Hematopoietic multipotent progenitor cell treated with erythropoietin and hydrocortisone succinate and interleukin-3 and kit ligand, for 17 days (in vitro differentiated cells): ENCODE measurements at regions not wholly inside any gene's neighbourhood (a gene's known extent, or its start where the extent isn't known, plus 50 kb on each side); places are given as distances from the start of the nearest gene placed in this dataset.

ENCODE experiments used
- DNase-seq: peaks from one replicate; pipeline ENCODE4 v3.0.0-alpha.2; 2015; ENCODE audit warnings: low spot score

DNA sequence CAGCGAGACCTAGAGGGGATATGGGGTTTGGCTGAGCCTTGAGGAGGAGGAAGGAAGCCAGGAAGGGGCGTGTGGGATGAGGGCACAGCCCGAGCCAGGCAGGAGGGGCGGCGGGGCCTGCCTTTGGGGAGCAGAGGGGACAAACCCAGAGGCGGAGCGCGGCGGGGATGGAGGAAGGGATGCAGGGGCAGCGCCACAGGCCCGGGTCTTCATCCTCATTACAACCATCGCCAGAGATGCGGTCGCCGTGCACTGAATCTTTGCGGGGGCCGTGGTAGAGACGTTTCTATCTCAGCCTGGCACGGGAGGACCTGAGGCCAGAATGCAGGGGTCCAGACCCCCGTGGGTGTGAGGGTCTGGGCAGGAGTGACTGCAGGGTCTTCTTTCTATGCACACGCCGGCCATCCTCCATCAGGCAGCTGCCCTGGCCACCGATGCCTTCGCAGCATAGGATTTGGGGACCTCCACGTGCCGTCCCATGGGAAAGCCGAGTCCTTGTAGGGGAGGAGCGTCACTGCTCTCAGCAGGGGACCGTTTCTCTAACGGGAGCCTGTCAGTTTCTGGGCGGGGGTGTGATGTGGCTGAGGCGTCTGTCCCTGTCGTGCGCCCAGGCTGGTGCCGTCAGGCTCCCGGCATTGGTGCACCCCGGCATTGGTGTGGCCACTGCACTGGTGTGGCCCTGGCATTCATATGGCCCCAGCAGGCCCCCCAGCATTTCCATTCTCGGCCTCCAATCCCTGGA, 1267.9 kb downstream of the BRD1 start:
- DNase-seq, result no peak

DNA sequence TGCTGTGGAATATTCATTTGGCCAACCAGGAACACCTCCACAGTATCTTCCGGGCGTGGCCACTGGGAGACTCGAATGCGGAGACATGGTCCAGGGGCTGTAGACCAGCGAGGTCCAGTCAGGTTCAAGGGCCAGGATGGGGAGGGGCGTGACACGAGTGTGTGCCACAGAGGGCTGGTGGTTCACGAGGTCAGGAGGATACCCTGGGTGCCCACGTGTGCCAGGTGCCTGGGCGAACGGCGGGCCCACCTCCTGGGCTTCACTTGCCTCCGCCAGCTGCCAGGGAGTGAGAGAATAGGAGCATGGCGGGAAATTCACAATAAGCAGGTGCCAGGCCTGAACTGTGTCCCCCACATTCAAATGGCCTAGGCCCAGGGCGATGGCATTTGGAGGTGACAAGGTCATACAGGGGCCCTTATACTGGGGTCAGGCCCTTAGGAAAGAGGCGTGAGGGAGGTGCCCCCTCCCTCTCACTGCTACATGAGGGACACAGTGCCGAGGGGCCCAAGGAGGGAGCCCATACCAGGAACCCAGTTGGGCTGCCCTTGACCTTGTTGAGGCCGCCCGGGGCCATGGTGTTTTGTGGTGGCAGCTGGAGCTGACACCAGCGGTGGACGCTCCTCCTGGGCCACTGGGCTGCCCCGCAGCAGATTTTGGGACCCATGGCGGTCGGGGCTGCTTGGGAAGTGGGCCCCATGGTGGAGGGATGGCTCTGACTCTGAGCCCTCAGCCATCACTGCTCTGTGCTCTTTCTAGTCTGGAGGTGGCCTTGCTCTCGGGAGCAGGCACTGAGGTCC, 1268.9 kb downstream of the BRD1 start:
- DNase-seq, result no peak

DNA sequence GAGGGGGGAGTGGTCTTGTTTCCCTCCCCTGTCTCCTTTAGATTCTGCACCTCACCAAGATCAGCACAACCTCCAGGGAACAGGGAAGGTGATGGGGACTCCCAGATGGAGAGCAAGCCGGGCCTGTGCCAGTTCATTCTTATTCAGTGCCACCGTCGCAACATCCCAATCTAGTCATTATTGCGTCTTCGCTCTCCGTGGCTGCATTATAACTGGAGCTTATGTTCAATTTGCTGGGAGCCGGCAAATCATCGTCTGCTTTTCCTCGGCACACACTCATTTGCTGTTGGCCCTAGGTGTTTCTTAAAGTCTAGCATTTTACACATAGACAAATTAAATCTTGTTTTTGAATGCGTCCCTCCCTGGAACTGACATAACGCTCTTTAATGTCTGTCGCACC, 1269.7 kb downstream of the BRD1 start:
- DNase-seq, result no peak

DNA sequence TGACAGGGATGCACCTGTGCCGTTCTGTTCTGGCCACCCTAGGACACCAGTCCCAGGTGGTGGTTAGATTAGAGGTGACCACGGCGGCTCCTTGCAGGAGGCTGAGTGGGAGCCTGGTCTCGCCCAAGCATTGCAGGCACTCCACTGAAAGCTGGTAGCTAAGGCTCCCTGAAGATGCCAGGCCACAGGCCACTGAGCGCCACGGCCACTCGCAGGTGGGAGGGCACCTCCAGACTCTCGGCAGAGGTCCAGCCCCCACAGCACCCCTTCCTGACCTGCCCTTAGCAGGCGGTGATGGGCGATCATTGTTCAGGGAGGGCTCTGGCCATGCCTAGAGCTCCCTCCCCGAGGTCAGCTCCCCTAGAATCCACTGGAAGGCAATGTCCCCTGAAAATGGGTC, 1270.2 kb downstream of the BRD1 start:
- DNase-seq, result no peak

DNA sequence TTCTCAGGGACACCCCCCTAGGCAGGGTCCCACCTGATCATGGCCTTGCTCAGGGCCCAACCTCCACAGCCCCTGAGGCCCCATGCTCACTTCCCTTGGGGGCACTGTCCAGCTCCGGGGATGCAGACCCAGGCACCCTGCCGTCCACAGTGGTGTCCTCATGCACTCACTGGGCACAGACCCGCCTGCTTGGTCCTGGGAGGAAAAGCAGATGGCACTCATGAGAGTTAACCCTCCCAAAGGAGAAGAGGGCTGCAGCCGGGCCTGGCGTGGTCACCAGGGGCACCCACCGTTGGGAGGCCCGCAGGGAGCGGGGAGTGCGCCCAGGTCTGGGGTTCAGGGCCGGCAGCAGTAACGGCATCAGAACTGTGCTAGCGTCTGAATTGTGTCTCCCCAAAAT, 1270.9 kb downstream of the BRD1 start:
- DNase-seq, result no peak

DNA sequence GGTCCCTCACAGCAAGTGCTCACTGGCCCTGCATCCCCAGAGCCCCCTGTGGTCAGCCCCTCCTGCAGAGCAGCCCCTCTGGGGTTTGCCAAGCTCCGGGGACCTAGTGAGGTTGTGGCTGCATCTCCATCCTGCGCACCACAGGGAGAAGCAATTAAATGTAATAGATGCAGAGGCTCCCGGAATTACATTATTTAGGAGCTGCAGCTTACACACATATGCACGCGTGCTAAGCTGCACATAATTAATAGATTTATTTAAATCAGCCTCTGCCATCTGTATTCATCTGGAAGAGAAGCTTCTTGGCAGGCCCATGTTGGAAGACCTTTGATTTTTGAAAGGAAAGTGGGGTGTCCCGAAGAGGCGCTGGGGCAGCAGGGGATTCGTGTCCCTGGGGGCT, 1271.5 kb downstream of the BRD1 start:
- DNase-seq, result no peak

DNA sequence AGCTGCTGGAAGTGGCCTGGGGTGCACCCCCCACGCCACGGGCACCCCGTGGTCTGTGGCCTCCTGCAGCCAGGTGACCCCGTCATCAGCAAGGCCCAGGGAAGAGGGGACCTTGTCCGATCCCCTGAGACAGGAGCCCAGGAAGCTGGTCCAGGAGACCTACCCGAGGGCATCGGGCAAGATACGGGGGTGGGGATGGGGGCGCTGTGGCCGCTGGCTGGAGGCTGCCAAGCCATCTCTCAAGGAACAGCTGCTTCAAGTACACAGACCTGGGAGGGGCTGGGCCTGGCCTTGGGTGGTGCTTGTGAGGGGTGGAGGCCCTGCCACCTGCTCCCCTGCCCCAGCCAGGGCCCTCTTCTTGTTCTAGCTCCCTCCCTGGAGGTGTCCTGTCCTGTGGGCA, 1272.1 kb downstream of the BRD1 start:
- DNase-seq, result no peak

DNA sequence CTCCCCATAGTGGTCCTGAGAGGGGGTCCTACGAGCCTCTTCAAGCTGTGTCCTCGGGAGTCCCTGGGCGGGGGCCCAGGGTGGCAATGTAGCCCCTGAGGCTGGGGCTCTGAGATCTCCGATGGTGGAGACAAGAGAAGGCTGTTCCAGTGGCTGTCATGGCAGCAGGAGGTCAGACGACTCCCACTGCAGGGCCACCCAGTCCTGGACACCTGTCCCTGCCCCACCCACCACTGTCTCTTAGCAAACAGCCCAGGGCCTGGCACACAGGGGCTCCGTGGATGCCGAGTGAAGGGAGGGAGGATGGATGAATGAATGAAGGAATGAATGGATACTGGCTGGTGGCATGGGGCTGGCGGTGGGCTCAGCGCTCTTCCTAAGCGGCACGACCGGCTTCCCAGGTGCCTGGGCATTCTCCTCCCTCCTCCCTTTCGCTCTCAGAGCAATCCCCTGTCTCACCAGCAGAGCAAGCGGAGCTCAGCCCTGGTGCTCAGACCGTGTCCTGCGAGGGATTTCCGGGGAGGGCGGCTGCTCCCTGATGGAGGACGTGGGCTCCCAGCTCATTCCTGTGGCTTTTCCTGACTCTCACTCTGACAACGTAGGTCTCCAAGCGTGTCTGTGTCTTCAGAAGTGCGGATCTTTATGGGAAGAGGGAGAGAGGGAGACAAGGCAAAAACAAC, 1272.6 kb downstream of the BRD1 start:
- no peak for DNase-seq

DNA sequence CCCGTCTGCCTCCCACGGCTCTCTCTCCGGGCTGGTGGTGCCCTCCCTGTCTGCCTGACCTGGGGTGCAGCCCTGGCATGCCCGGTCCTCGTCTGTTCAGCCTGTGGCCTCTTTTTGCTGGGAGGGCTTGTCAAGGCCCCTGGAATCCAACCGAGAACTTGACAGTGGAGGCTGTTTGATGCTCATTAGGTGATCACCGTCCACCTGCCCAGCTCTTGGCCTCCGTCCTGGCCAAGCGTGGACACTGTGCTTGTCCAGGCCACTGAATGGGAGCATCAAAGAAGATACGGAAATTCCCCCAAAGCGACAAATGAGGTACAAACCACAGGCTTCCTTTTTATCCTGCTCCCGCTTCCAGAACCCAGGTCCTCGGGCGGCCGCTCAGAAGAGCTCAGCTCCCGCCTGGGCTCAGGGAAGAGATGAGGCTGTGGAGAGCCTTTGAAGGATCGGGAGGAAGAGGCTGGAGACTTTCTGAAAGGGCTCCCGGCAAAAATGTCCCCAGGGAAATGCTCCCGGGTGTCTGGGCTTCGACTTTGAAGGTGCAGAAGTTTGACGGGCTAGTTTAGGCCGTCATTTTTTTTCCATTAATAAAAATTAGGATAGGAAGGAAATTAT, 1273.9 kb downstream of the BRD1 start:
- DNase-seq, result no peak

DNA sequence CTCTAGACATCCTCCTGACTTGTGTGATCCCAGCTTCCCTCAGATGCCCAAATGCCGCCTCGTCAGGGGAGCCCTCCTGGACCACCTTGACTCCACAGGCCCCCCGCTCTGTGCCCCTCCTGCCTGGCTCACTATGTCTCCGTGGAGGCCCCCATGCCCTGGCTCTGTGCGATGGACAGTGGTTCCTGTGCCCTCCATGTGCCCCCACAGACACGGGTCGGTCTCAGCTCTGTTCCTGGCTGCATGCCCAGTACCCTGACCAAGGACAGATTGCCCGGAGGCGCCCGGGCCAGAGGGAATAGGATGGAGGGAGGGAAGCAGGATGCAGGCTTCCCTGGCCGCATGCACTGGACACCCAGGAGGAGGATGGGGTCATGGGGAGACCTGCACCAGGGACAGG, 1274.6 kb downstream of the BRD1 start:
- no peak for DNase-seq

DNA sequence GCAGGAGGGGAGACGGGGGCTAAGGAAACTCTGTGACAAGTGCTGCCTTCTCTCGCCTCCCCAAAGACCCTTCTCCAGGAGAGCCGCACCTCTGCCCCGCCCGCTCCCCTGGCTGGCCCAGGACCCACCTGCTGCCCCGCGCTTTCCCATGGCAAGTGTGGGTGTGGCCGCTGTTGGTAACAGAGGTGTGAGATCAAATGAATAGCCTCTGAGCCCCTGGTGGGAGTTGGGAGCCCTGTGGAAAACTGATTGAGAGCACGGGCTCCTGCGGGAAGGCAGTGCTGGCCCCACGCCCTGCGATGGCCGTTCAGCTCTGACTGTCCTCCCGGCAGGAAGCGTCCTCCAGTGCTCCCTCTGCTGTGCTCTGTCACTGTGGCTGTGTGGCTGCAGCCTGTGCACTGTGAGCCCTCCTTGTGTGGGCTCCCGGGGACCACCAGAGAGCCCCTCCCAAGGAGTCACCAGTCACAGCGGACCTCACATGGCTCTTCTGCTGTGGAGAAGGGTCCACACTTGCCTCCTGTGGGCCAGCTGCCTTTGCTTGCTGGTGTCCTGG, 1275.9 kb downstream of the BRD1 start:
- no peak for DNase-seq

DNA sequence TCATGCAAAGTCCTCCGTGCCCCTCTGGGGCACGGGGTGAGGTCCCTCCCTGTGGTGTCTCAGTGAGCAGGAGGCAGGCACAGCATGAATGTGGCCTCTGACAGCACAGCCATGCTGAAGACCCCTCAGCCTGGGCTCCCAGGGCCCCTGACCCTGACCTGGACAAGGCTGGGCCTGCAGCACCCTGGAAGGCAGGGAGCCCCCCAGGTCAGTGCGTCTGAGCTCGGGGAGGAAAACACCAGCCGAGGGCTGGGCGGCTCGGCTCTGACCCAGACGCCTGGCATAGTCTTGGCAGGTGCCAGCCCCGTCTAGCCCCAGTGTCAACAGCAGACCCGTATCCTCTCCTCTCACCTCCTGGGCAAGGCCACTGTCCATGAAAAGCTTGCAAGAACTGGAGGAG, 1276.6 kb downstream of the BRD1 start:
- DNase-seq, result no peak

DNA sequence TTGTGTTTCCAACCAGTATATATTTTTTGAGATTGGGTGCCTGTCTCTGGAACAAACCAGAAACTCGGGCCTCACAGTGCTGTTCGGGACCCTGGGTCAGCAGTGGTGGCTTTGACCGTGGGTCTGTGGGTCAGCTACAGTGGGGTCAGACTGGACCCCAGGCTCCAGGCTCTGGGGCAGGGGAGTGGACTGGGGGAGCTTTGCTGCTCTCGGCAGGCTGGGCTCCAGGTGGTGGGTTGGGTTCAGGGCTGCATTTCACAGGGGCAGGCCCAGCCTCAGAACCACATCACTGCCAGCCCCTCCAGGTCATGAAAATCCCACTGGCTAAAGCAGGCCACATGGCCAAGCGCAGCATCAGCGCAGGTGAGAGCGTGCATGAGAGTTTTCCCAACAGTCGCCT, 1279.3 kb downstream of the BRD1 start:
- no peak for DNase-seq

DNA sequence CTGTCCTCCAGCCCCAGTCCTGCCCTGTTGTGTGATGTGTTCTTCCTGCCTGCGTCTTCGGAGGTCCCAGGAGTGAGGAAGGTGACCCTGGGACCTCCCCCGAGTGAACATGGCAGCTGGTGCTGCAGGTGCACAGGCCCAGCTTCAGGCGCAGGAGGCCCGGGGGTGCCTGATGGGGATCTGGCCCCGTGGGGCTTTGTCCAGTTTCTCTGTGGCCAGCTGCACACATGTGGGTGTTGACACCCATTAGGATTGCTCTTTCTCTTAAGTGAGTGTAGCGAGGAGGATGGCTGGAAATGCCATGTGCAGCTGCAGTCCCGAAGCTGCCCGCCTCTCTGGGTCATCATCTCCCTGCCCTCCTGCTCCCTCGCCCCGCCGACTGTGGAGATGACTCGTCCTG, 1279.7 kb downstream of the BRD1 start:
- DNase-seq, result no peak

DNA sequence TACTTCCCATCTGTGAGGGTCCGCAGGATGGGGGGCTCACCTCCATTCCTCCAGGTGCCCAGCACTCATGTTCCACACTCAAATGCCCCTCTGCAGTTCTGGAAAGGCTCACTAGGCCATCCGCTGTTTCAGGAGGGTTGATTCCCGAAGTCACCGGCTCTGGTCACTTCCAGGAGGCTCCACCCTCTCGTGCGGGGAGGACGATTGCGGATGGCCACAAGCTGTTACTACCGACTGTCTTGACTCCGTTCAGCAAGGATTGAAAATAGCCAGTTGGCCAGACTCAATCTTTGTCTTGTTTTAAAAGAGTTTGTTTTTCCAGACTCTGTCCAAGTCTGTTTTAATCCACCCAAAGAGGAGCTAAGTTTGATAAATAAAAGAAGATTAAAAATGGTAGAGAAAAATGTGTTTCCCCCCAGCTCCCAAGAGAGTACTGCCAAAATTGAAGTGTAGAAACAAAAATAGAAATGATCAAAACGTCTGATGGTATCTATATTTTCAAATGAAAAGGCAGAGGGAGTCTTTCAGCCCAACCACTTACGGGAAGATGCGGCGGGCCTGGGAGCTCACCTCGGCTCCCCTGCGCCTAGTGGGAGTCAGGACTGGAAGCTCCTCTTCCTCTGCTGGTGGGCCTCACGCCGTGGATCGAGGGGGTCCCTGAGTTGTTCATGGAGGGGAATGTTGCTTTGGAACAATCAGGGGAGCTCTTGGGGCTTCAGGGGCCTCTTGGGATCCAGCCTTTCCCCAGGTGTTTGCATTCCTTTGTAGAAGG, 1280.8 kb downstream of the BRD1 start:
- no peak for DNase-seq

DNA sequence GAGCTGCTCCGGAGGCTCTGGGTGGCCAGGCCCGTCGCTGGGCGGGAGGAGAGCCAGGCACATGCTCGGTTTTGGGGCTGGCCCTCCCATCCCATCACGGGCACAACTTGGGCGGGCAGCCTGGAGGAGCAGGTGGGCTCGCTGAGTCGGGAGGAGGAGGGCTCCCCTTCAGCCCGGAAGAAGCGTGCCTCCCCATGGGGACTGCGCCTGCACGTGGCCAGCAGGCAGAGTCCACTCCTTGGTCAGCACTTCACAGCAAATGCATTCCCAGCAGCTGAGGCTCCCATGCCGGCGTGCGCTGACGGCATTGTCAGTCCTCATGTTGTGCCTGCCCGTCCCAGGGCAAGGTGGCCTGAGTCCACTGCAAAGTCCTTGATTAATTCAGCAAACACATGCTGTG, 1281.7 kb downstream of the BRD1 start:
- no peak for DNase-seq

DNA sequence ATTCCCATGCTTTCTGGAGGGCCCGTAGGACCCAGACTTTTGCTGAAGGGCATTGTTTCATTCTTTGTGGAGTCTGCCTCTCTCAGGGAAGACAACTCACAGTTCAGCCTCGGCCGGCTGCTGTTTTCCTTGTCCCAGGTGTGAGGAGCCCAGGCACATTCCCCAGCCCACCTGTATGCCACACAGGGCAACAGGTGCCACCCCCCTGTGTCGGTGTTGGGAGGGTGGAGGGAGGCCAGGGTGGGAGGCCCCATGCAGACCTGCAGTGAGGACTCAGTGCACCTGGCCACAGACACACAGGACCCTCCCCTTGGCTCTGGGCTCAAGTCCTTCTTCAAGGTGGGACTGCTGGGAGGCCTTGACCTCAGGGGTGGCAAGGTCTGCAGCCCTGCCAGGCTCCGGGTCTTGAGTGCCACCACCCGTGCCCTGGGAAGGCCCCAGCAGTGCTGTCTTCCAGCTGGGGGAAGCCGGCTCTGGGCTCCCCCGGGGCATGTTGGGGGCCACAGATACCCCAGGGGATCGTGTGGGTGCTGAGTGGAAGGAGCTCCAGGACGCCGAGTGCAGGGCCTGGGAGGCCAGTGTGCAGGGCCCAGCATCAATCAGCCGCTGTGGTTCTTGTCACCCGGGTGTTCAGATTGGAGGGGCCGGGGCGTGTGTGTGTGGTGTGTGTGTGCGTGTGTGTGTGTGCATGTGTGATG, 1286.1 kb downstream of the BRD1 start:
- no peak for DNase-seq

DNA sequence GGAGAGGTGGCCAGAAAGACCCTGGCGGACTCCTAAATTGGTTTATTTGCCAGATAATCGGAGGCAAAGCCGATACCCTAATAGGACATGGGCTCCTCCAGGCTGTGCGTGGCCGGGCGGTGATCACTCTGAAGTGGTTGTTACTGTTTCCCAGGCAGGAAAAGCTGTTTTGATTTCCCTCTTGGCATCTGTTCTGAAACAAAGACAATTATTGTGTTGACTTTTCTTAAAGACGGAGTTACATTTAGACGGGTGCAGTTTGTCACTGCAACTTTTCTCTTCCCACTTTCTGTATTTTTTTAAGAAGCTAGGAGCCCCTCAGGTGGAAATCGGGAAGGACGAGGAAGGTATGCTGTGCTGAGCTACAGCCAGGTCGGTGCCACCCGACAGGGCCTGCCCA, 1288.4 kb downstream of the BRD1 start:
- DNase-seq, result no peak

DNA sequence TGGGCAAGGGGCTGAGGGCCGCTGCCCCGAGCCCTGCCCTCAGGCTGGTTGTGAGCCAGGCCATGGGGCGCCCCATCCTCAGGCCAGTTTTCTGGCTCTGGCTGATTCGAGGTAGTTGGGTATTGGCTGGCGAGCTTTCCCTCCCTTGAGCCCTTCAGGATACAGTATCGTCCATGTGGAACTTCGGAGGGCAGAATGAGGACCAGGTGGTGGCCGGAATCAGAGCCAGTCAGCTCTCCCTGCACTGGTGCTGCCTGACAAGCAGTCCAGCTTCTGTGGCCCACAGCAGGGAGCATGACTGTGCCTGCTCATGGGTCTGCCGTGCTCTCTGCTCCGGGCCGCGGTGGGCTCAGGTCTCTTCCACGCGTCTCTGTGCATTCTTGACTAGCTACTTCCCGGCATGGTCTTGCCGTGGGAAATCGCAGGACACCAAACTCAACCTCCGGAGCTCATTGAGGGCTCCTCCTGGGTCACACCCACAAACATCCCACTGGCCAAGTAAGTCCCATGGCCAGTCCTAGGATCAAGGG, 1289.3 kb downstream of the BRD1 start:
- no peak for DNase-seq

DNA sequence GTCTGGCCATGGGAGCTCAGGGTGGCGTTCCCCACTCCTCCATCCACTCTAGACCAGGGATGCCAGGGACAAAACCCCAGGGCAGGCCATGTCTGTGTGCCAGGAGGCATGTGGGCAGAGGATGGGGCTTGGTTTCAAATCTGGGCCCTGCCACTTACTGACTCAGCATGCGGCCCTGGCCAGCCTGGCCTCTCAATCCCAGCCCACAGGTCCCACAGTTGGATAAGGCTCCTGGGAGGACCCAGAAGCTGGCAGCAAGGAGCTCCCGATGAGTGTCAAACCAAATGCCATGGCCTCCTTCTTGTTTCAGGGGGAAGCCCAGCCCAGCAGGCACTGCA, 1290.4 kb downstream of the BRD1 start:
- DNase-seq, result no peak
